HEK293 (cell line): ENCODE measurements at regions not wholly inside any gene's neighbourhood (a gene's known extent, or its start where the extent isn't known, plus 50 kb on each side); places are given as distances from the start of the nearest gene placed in this dataset.

Experiments
- CTCF ChIA-PET: fragments of 350-600 bp; formaldehyde crosslinking; extraction: SDS; loops from one replicate; lab custom pipeline; 2021; ENCODE audit warnings: antibody characterized with exemption; lab: Yijun Ruan, JAX
- POLR2A ChIA-PET: fragments of 300-600 bp; formaldehyde crosslinking; extraction: SDS; loops from one replicate; lab custom pipeline; 2020; ENCODE audit warnings: antibody characterized with exemption, inconsistent platforms; lab: Yijun Ruan, JAX
- H3K27ac ChIP-seq: fragments of 200-500 bp; sonication (Bioruptor generic); 2 replicates; pipeline ENCODE4 v1.5.1; 2014; ENCODE audit warnings: low read depth, low read length, control low read depth, inconsistent platforms; ENCODE audit errors: extremely low read depth
- H3K36me3 ChIP-seq, 2 experiments: fragments of 200-500 bp in 1 of 2; sonication (Bioruptor generic) in 1 of 2; 1 replicate in 1 of 2; 2 replicates in 1 of 2; pipeline ENCODE4 v1.5.1; 2014 to 2017; ENCODE audit warnings: inconsistent platforms in 2 of 2, low read length in 2 of 2; ENCODE audit not compliant: control insufficient read depth in 2 of 2, insufficient read depth in 1 of 2
- H3K4me1 ChIP-seq: fragments of 200-500 bp; sonication (Bioruptor generic); 2 replicates; pipeline ENCODE4 v1.5.1; 2014; ENCODE audit warnings: mild to moderate bottlenecking, low read length, inconsistent platforms; ENCODE audit not compliant: control insufficient read depth, insufficient read depth
- H3K4me3 ChIP-seq: 2 replicates; pipeline ENCODE4 v1.5.1; 2011; ENCODE audit warnings: low read depth, mild to moderate bottlenecking, control low read depth, low read length, moderate library complexity
- H3K9me3 ChIP-seq: fragments of 200-500 bp; sonication (Bioruptor generic); 2 replicates; pipeline ENCODE4 v1.5.1; 2014; ENCODE audit warnings: low read depth, low read length, inconsistent platforms; ENCODE audit not compliant: control insufficient read depth, insufficient read depth
- GFI1B ChIP-seq: fragments of 450-650 bp; formaldehyde crosslinking; IDR thresholded peaks from 2 replicates; pipeline ENCODE4 v1.5.1; 2016; ENCODE audit warnings: missing biosample characterization, missing genetic modification characterization
- KLF17 ChIP-seq: fragments of 450-650 bp; formaldehyde crosslinking; IDR thresholded peaks from 2 replicates; pipeline ENCODE4 v1.5.1; 2016; ENCODE audit warnings: missing biosample characterization, missing genetic modification characterization
- OSR2 ChIP-seq: fragments of 450-650 bp; formaldehyde crosslinking; IDR thresholded peaks from 2 replicates; pipeline ENCODE4 v1.5.1; 2016; ENCODE audit warnings: missing biosample characterization, missing genetic modification characterization
- REPIN1 ChIP-seq: fragments of 450-650 bp; formaldehyde crosslinking; IDR thresholded peaks from 2 replicates; pipeline ENCODE4 v1.5.1; 2017; ENCODE audit warnings: missing biosample characterization, missing genetic modification characterization, low read depth
- SETDB1 ChIP-seq: IDR thresholded peaks from one replicate; pipeline ENCODE4 v1.6.1; 2017; ENCODE audit warnings: mild to moderate bottlenecking, low read length, moderate library complexity, mixed read lengths; ENCODE audit not compliant: insufficient read length
- SP3 ChIP-seq: fragments of 450-650 bp; formaldehyde crosslinking; IDR thresholded peaks from 2 replicates; pipeline ENCODE4 v1.5.1; 2016; ENCODE audit warnings: missing biosample characterization, missing genetic modification characterization
- YY1 ChIP-seq: fragments of 450-650 bp; formaldehyde crosslinking; IDR thresholded peaks from 2 replicates; pipeline ENCODE4 v1.5.1; 2018; ENCODE audit warnings: missing biosample characterization, missing genetic modification characterization
- ZFP3 ChIP-seq: fragments of 450-650 bp; formaldehyde crosslinking; IDR thresholded peaks from 2 replicates; pipeline ENCODE4 v1.5.1; 2016; ENCODE audit warnings: low read depth, missing biosample characterization, missing genetic modification characterization
- ZNF114 ChIP-seq: fragments of 450-650 bp; formaldehyde crosslinking; IDR thresholded peaks from 2 replicates; pipeline ENCODE4 v1.5.0; 2017; ENCODE audit warnings: missing biosample characterization, missing genetic modification characterization
- ZNF121 ChIP-seq: fragments of 450-650 bp; formaldehyde crosslinking; IDR thresholded peaks from 2 replicates; pipeline ENCODE4 v1.5.1; 2016; ENCODE audit warnings: missing biosample characterization, missing genetic modification characterization
- ZNF174 ChIP-seq: fragments of 450-650 bp; formaldehyde crosslinking; IDR thresholded peaks from 2 replicates; pipeline ENCODE4 v1.5.0; 2017; ENCODE audit warnings: missing biosample characterization, mild to moderate bottlenecking, missing genetic modification characterization
- ZNF2 ChIP-seq: fragments of 450-650 bp; formaldehyde crosslinking; IDR thresholded peaks from 2 replicates; pipeline ENCODE4 v1.5.1; 2016; ENCODE audit warnings: missing biosample characterization, missing genetic modification characterization
- ZNF350 ChIP-seq: fragments of 450-650 bp; formaldehyde crosslinking; IDR thresholded peaks from 2 replicates; pipeline ENCODE4 v1.5.0; 2017; ENCODE audit warnings: missing biosample characterization, mild to moderate bottlenecking, missing genetic modification characterization
- ZNF426 ChIP-seq: fragments of 450-650 bp; formaldehyde crosslinking; IDR thresholded peaks from 2 replicates; pipeline ENCODE4 v1.5.1; 2017; ENCODE audit warnings: missing biosample characterization, missing genetic modification characterization, mild to moderate bottlenecking, inconsistent platforms, moderate library complexity
- ZNF558 ChIP-seq: fragments of 450-650 bp; formaldehyde crosslinking; IDR thresholded peaks from 2 replicates; pipeline ENCODE4 v1.5.1; 2016; ENCODE audit warnings: missing biosample characterization, missing genetic modification characterization
- ZNF610 ChIP-seq: fragments of 450-650 bp; formaldehyde crosslinking; IDR thresholded peaks from 2 replicates; pipeline ENCODE4 v1.5.1; 2016; ENCODE audit warnings: missing biosample characterization, missing genetic modification characterization, borderline replicate concordance
- ZNF626 ChIP-seq: fragments of 450-650 bp; sonication (Bioruptor Pico); formaldehyde crosslinking; IDR thresholded peaks from 2 replicates; pipeline ENCODE4 v1.5.1; 2018; ENCODE audit warnings: missing biosample characterization, missing genetic modification characterization, inconsistent platforms
- ZNF692 ChIP-seq: fragments of 450-650 bp; formaldehyde crosslinking; IDR thresholded peaks from 2 replicates; pipeline ENCODE4 v1.5.1; 2016; ENCODE audit warnings: missing biosample characterization, missing genetic modification characterization
- ZNF768 ChIP-seq: fragments of 450-650 bp; formaldehyde crosslinking; IDR thresholded peaks from 2 replicates; pipeline ENCODE4 v1.5.1; 2018; ENCODE audit warnings: missing biosample characterization, mild to moderate bottlenecking, missing genetic modification characterization
- ZNF785 ChIP-seq: fragments of 450-650 bp; formaldehyde crosslinking; IDR thresholded peaks from 2 replicates; pipeline ENCODE4 v1.5.1; 2016; ENCODE audit warnings: missing biosample characterization, missing genetic modification characterization
- TF ChIP-seq, protein P1 (sequence below): fragments of 450-650 bp; formaldehyde crosslinking; IDR thresholded peaks from 2 replicates; pipeline ENCODE4 v1.5.1; 2016; ENCODE audit warnings: missing biosample characterization, missing genetic modification characterization
- TF ChIP-seq, protein P2 (sequence below): fragments of 450-650 bp; formaldehyde crosslinking; IDR thresholded peaks from 2 replicates; pipeline ENCODE4 v1.5.1; 2017; ENCODE audit warnings: missing biosample characterization, missing genetic modification characterization

DNA sequence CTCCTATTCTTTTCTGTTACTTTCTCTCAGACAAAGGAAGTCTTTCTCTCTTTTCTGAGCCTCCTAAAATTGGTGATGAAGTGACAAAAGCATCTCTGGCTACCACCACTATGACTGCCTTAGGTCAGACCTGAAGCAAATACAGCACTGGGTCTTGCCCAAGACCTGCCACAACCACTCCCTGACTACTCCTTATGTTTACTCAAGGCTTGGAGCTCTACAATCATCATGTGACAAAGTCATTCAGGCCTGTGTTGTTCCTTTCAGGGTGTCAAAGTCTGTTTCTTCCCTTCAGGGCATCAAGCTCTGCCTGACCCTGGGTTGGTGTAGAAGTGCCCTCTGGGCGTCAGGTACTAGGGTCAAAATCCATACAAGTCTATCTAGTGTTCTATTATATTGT lies 419.2 kb upstream of the CT83 start:
- Histone ChIP-seq H3K9me3 (no peaks in the 10 kb centered on the region; the same call in 1 of the 2 replicates), H3K36me3 (no peaks in the 10 kb centered on the region), H3K4me1 (no peaks in the 10 kb centered on the region), H3K4me3 (no peak overlapping the region), H3K27ac (no peak overlapping the region)
- ChIA-PET CTCF (no interaction called here), POLR2A (no interaction called here)
- TF ChIP-seq OSR2 (tag by site-specific recombination): no peak
- no peak for TF ChIP-seq ZNF350 (tag by site-specific recombination)
- no peak for TF ChIP-seq ZNF610 (tag by site-specific recombination)
- no peak for TF ChIP-seq ZFP3 (tag by site-specific recombination)
- no peak for TF ChIP-seq ZNF2 (tag by site-specific recombination)

GRCh38 chrX:116873671-116874070 lies 410.9 kb upstream of the CT83 start:
- no peaks in the 10 kb centered on the region for H3K36me3 ChIP-seq
- H3K9me3 ChIP-seq: no peaks in the 10 kb centered on the region
- TF ChIP-seq YY1 (tag by site-specific recombination) (no peak), ZNF558 (no peak), ZNF174 (tag by site-specific recombination) (no peak), REPIN1 (tag by site-specific recombination) (no peak), SETDB1 (no peak), ZNF626 (no peak), GFI1B (tag by site-specific recombination) (no peak), SP3 (tag by site-specific recombination) (no peak), ZNF114 (tag by site-specific recombination) (no peak), ZNF426 (tag by site-specific recombination) (no peak), ZNF768 (tag by site-specific recombination) (no peak)
- TF ChIP-seq, protein P1, sequence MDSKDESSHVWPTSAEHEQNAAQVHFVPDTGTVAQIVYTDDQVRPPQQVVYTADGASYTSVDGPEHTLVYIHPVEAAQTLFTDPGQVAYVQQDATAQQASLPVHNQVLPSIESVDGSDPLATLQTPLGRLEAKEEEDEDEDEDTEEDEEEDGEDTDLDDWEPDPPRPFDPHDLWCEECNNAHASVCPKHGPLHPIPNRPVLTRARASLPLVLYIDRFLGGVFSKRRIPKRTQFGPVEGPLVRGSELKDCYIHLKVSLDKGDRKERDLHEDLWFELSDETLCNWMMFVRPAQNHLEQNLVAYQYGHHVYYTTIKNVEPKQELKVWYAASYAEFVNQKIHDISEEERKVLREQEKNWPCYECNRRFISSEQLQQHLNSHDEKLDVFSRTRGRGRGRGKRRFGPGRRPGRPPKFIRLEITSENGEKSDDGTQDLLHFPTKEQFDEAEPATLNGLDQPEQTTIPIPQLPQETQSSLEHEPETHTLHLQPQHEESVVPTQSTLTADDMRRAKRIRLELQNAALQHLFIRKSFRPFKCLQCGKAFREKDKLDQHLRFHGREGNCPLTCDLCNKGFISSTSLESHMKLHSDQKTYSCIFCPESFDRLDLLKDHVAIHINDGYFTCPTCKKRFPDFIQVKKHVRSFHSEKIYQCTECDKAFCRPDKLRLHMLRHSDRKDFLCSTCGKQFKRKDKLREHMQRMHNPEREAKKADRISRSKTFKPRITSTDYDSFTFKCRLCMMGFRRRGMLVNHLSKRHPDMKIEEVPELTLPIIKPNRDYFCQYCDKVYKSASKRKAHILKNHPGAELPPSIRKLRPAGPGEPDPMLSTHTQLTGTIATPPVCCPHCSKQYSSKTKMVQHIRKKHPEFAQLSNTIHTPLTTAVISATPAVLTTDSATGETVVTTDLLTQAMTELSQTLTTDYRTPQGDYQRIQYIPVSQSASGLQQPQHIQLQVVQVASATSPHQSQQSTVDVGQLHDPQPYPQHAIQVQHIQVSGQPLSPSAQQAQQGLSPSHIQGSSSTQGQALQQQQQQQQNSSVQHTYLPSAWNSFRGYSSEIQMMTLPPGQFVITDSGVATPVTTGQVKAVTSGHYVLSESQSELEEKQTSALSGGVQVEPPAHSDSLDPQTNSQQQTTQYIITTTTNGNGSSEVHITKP (tag by site-specific recombination): no peak
- H3K4me1 ChIP-seq: no peaks in the 10 kb centered on the region
- POLR2A ChIA-PET: no interaction called here
- H3K27ac ChIP-seq: no peak overlapping the region
- CTCF ChIA-PET: interaction anchor here (0.6 kb wide), 1 partner anchor 14 kb away, joined by 3 read pairs; no protein-coding TSS in a partner anchor
- H3K4me3 ChIP-seq: no peak overlapping the region

- ChIA-PET POLR2A (no interaction called here), CTCF (no interaction called here)
- TF ChIP-seq ZNF692 (tag by site-specific recombination): no peak
- no peak for TF ChIP-seq ZNF121 (tag by site-specific recombination)
- no peak for TF ChIP-seq KLF17 (tag by site-specific recombination)
- TF ChIP-seq, protein P2, sequence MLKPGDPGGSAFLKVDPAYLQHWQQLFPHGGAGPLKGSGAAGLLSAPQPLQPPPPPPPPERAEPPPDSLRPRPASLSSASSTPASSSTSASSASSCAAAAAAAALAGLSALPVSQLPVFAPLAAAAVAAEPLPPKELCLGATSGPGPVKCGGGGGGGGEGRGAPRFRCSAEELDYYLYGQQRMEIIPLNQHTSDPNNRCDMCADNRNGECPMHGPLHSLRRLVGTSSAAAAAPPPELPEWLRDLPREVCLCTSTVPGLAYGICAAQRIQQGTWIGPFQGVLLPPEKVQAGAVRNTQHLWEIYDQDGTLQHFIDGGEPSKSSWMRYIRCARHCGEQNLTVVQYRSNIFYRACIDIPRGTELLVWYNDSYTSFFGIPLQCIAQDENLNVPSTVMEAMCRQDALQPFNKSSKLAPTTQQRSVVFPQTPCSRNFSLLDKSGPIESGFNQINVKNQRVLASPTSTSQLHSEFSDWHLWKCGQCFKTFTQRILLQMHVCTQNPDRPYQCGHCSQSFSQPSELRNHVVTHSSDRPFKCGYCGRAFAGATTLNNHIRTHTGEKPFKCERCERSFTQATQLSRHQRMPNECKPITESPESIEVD (tag by site-specific recombination): no peak
- TF ChIP-seq ZNF785: no peak
- Histone ChIP-seq H3K36me3 (no peaks in the 10 kb centered on the region), H3K4me3 (no peak overlapping the region), H3K27ac (no peak overlapping the region), H3K9me3 (no peaks in the 10 kb centered on the region), H3K4me1 (no peaks in the 10 kb centered on the region)
These were observed 410.2 kb upstream of the CT83 start for GRCh38 chrX:116872931-116873330.
